Endothelial cell of umbilical vein (primary cell): ENCODE measurements at regions not wholly inside any gene's neighbourhood (a gene's known extent, or its start where the extent isn't known, plus 50 kb on each side); places are given as distances from the start of the nearest gene placed in this dataset.

Source experiments
- BruUV-seq: library from RNA; stranded (reverse); fragments of 400-500 nt; replicated peaks from 2 replicates; lab custom pipeline; 2021; lab: Mats Ljungman, UMichigan
- CTCF ChIA-PET: fragments of 300-600, 350-600 bp; sonication (Branson Sonifier 250); formaldehyde crosslinking; loops from one replicate; lab custom pipeline; 2021; ENCODE audit warnings: antibody characterized with exemption, inconsistent platforms; lab: Charles Lee
- POLR2A ChIA-PET: fragments of 300-600, 350-600 bp; sonication (Branson Sonifier 250); formaldehyde crosslinking; loops from one replicate; lab custom pipeline; 2021; ENCODE audit warnings: antibody characterized with exemption, inconsistent platforms; lab: Charles Lee
- DNase-seq: peaks from one replicate; pipeline ENCODE4 v3.0.0-alpha.2; 2011; ENCODE audit warnings: low read depth, low spot score
- FAIRE-seq: peaks from 2 replicates; lab custom pipeline; 2011; peaks lifted over from hg19 to GRCh38; lab: Jason Lieb, UNC
- H2AFZ ChIP-seq: 2 replicates; pipeline ENCODE4 v1.6.0; 2012; ENCODE audit warnings: low read depth, low read length, control low read depth, inconsistent platforms
- H3K27ac ChIP-seq: 2 replicates; pipeline ENCODE4 v1.5.1; 2011; ENCODE audit warnings: low read depth, mild to moderate bottlenecking, control low read depth, low read length, moderate library complexity; ENCODE audit not compliant: insufficient read depth
- H3K27me3 ChIP-seq, 2 experiments: 2 replicates each; pipeline versions ENCODE4 v1.6.0 to v1.6.1; 2011; ENCODE audit warnings: low read length in 2 of 2, mixed read lengths in 1 of 2; ENCODE audit not compliant: control insufficient read depth in 2 of 2, insufficient read depth in 2 of 2
- H3K36me3 ChIP-seq, 2 experiments: 2 replicates in 1 of 2; 3 replicates in 1 of 2; pipeline ENCODE4 v1.5.1; 2011; ENCODE audit warnings: low read length in 2 of 2, mild to moderate bottlenecking in 1 of 2, moderate library complexity in 1 of 2; ENCODE audit not compliant: control insufficient read depth in 2 of 2, insufficient read depth in 2 of 2; ENCODE audit errors: extremely low read depth in 1 of 2
- H3K4me1 ChIP-seq: 3 replicates; pipeline ENCODE4 v1.5.1; 2011; ENCODE audit warnings: mild to moderate bottlenecking, low read length; ENCODE audit not compliant: control insufficient read depth, insufficient read depth; ENCODE audit errors: extremely low read depth
- H3K4me2 ChIP-seq: 2 replicates; pipeline ENCODE4 v1.6.1; 2011; ENCODE audit warnings: low read length, control low read depth, mixed read lengths; ENCODE audit not compliant: insufficient read depth
- H3K4me3 ChIP-seq, 3 experiments: fragments of 200-600 bp in 1 of 3; sonication (generic), shearing (Covaris generic) in 1 of 3; replicated peaks in 1 of 3; 2 replicates each; pipeline ENCODE4 v1.5.1; 2011 to 2016; ENCODE audit warnings: control low read depth in 3 of 3, low read length in 3 of 3, mild to moderate bottlenecking in 2 of 3, inconsistent platforms in 1 of 3, low read depth in 1 of 3, moderate library complexity in 1 of 3; ENCODE audit not compliant: insufficient read depth in 1 of 3
- H3K79me2 ChIP-seq: 2 replicates; pipeline ENCODE4 v1.6.0; 2012; ENCODE audit warnings: low read length, inconsistent platforms; ENCODE audit not compliant: control insufficient read depth, insufficient read depth
- H3K9ac ChIP-seq: replicated peaks from 2 replicates; pipeline ENCODE3; 2011; ENCODE audit warnings: low read length, control low read depth; ENCODE audit not compliant: insufficient read depth; ENCODE audit errors: extremely low read depth
- H3K9me1 ChIP-seq: replicated peaks from 3 replicates; pipeline ENCODE4 v1.6.0; 2011; ENCODE audit warnings: mild to moderate bottlenecking, low read length; ENCODE audit not compliant: control insufficient read depth, insufficient read depth; ENCODE audit errors: extremely low read depth
- H3K9me3 ChIP-seq: replicated peaks from 2 replicates; pipeline ENCODE4 v1.5.1; 2012; ENCODE audit warnings: low read length, inconsistent platforms; ENCODE audit not compliant: control insufficient read depth, insufficient read depth
- H4K20me1 ChIP-seq: replicated peaks from 2 replicates; pipeline ENCODE3; 2011; ENCODE audit warnings: mild to moderate bottlenecking, low read length; ENCODE audit not compliant: control insufficient read depth, insufficient read depth; ENCODE audit errors: extremely low read depth
- CTCF ChIP-seq, 2 donors: IDR thresholded peaks; 1 replicate in 1 of 2; 2 replicates in 1 of 2; pipeline ENCODE4 v1.5.1; 2011; ENCODE audit warnings: low read length in 2 of 2, mild to moderate bottlenecking in 2 of 2, moderate library complexity in 2 of 2, control low read depth in 1 of 2, inconsistent platforms in 1 of 2, low read depth in 1 of 2; ENCODE audit not compliant: insufficient read depth in 1 of 2; ENCODE audit errors: extremely low read depth in 1 of 2
- EZH2 ChIP-seq: IDR thresholded peaks from 2 replicates; pipeline ENCODE4 v1.6.1; 2012; ENCODE audit warnings: borderline replicate concordance, low read depth, mild to moderate bottlenecking, moderate library complexity, low read length, inconsistent platforms; ENCODE audit not compliant: severe bottlenecking
- FOS ChIP-seq: IDR thresholded peaks from 2 replicates; pipeline ENCODE4 v1.6.1; 2011; ENCODE audit warnings: mild to moderate bottlenecking, low read length, moderate library complexity, borderline replicate concordance; ENCODE audit not compliant: insufficient read depth
- GATA2 ChIP-seq: IDR thresholded peaks from 2 replicates; pipeline ENCODE4 v1.7.0; 2011; ENCODE audit warnings: low read depth, mild to moderate bottlenecking, moderate library complexity, mixed read lengths, low read length; ENCODE audit not compliant: insufficient read length, insufficient read depth
- JUN ChIP-seq: IDR thresholded peaks from 2 replicates; pipeline ENCODE4 v1.6.1; 2011; ENCODE audit warnings: borderline replicate concordance, low read depth; ENCODE audit not compliant: insufficient read length, insufficient read depth
- MYC ChIP-seq: IDR thresholded peaks from one replicate; pipeline ENCODE4 v1.6.1; 2011; ENCODE audit warnings: mild to moderate bottlenecking, low read depth, low read length
- POLR2A ChIP-seq: IDR thresholded peaks from 2 replicates; pipeline ENCODE4 v1.6.1; 2012; ENCODE audit warnings: low read depth, mild to moderate bottlenecking, control low read depth, low read length
- POLR2AphosphoS5 ChIP-seq: IDR thresholded peaks from 2 replicates; pipeline ENCODE4 v1.6.1; 2012; ENCODE audit warnings: low read depth, mild to moderate bottlenecking, control low read depth, low read length, moderate library complexity; ENCODE audit not compliant: insufficient read depth
- dilution Hi-C: fragments of 300-500 bp; cut with MboI; formaldehyde crosslinking; loops from one replicate; pipeline ENCODE4 v1.15.0; 2019; ENCODE audit warnings: low sequenced_read_pairs; ENCODE audit not compliant: extremely low pct_ligation_motif_present
- intact Hi-C: fragments of 100-400 bp; cut with micrococcal nuclease; formaldehyde crosslinking; loops from one replicate; pipeline ENCODE4 v1.10.0; 2022
- TF ChIP-seq, protein P1 (sequence below): IDR thresholded peaks from 2 replicates; pipeline ENCODE4 v1.6.1; 2011; ENCODE audit not compliant: insufficient read depth, insufficient read length

DNA sequence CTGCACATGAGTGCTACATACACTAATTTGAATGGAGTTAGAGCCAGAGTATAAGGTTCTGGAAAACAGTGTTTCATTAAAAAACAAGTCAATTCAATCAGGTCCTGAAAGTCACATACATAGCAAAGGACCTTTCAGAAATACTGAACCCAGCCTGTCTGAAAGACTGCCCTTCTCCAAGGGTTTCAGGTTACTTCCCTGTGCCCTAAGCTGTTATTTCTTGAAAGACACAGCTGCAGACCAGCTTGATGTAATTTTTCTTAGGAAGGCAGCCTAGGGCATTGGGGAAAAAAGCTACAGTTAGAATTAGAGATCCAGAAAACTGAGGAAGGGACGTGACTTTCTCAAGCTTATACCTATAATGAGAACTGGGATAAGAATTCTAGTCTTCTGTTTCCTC is 155.9 kb upstream of the MAOA start:
- no peaks in the 10 kb centered on the region for H3K79me2 ChIP-seq
- H3K9me1 ChIP-seq, result no peaks in the 10 kb centered on the region
- H3K4me3 ChIP-seq, result no peak overlapping the region
- dilution Hi-C loops (no loop called here), intact Hi-C loops (no loop called here)
- POLR2A ChIA-PET, result no interaction called here
- H3K27ac ChIP-seq, result no peak overlapping the region
- H3K9ac ChIP-seq, result no peak overlapping the region
- no peak overlapping the region for H2AFZ ChIP-seq
- TF ChIP-seq GATA2 (no peak), POLR2AphosphoS5 (no peak), CTCF (IDR thresholded peaks at IDR 0.05; ENCODE audit: extremely low read depth in 1 of 2, insufficient read depth in 1 of 2, low read depth in 1 of 2, low read length in 2 of 2) (no peak), JUN (no peak), MYC (no peak), POLR2A (no peak), EZH2 (no peak), FOS (no peak)
- TF ChIP-seq, protein P1, sequence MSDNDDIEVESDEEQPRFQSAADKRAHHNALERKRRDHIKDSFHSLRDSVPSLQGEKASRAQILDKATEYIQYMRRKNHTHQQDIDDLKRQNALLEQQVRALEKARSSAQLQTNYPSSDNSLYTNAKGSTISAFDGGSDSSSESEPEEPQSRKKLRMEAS, result no peak
- DNase-seq (no peak), FAIRE-seq (no peak)
- H3K36me3 ChIP-seq, result no peaks in the 10 kb centered on the region
- no TSS peak for BruUV-seq
- H3K4me1 ChIP-seq, result no peaks in the 10 kb centered on the region
- CTCF ChIA-PET, result no interaction called here
- H3K9me3 ChIP-seq, result no peaks in the 10 kb centered on the region
- no peaks in the 10 kb centered on the region for H3K27me3 ChIP-seq
- H4K20me1 ChIP-seq, result no peaks in the 10 kb centered on the region
- H3K4me2 ChIP-seq, result no peak overlapping the region
